GM12878 (cell line): ENCODE measurements at regions not wholly inside any gene's neighbourhood (a gene's known extent, or its start where the extent isn't known, plus 50 kb on each side); places are given as distances from the start of the nearest gene placed in this dataset.

Experiments
- ATAC-seq: fragments of 200-7000 bp; cut with Tn5 transposase; 3 replicates; pipeline ENCODE4 v1.9.1; 2020; ENCODE audit warnings: mild to moderate bottlenecking, moderate library complexity
- BruUV-seq: library from RNA; stranded (reverse); fragments of 400-500 nt; replicated peaks from 2 replicates; lab custom pipeline; 2021; lab: Mats Ljungman, UMichigan
- CTCF ChIA-PET: fragments of 300-600 bp; sonication (Branson Sonifier 250); formaldehyde crosslinking; extraction: SDS; loops from one replicate; lab custom pipeline; 2021; ENCODE audit warnings: inconsistent platforms; lab: Yijun Ruan, JAX
- POLR2A ChIA-PET: fragments of 350-600 bp; formaldehyde crosslinking; extraction: SDS; loops from one replicate; lab custom pipeline; 2021; ENCODE audit warnings: inconsistent platforms; lab: Charles Lee
- RAD21 ChIA-PET: fragments of 300-600 bp; sonication (Branson Sonifier 250); formaldehyde crosslinking; loops from one replicate; lab custom pipeline; 2023; ENCODE audit warnings: antibody characterized with exemption; ENCODE audit not compliant: unreplicated experiment; lab: Charles Lee
- SMC1A ChIA-PET: fragments of 300-600 bp; sonication (Branson Sonifier 250); formaldehyde crosslinking; loops from one replicate; lab custom pipeline; 2023; ENCODE audit not compliant: unreplicated experiment, uncharacterized antibody; lab: Charles Lee
- DNase-seq: peaks from one replicate; pipeline ENCODE4 v3.0.0-alpha.2; 2011; ENCODE audit warnings: low read depth, low spot score
- FAIRE-seq: peaks from 3 replicates; lab custom pipeline; 2011; peaks lifted over from hg19 to GRCh38; lab: Jason Lieb, UNC
- H2AFZ ChIP-seq: 2 replicates; pipeline ENCODE4 v1.6.0; 2011; ENCODE audit warnings: low read depth, low read length, control low read depth; ENCODE audit not compliant: control insufficient read depth
- H3K27ac ChIP-seq: 2 replicates; pipeline ENCODE4 v1.5.1; 2011; ENCODE audit warnings: control low read depth; ENCODE audit not compliant: control insufficient read depth, insufficient read depth
- H3K27me3 ChIP-seq, 2 experiments: replicated peaks in 1 of 2; 2 replicates each; pipeline versions ENCODE4 v1.6.0 to v1.6.1; 2011; ENCODE audit warnings: low read length in 1 of 2; ENCODE audit not compliant: control insufficient read depth in 2 of 2, insufficient read depth in 2 of 2
- H3K36me3 ChIP-seq, 2 experiments: 2 replicates each; pipeline ENCODE4 v1.5.1; 2011; ENCODE audit warnings: low read length in 1 of 2; ENCODE audit not compliant: control insufficient read depth in 2 of 2, insufficient read depth in 2 of 2
- H3K4me1 ChIP-seq: 2 replicates; pipeline ENCODE4 v1.6.1; 2011; ENCODE audit warnings: mild to moderate bottlenecking, low read length, moderate library complexity, mixed read lengths; ENCODE audit not compliant: control insufficient read depth, insufficient read depth
- H3K4me2 ChIP-seq: 2 replicates; pipeline ENCODE4 v1.6.0; 2011; ENCODE audit warnings: control low read depth; ENCODE audit not compliant: control insufficient read depth, insufficient read depth
- H3K4me3 ChIP-seq: fragments of 200-600 bp; sonication (generic); 2 replicates; pipeline ENCODE4 v1.5.1; 2016
- H3K79me2 ChIP-seq: 2 replicates; pipeline ENCODE4 v1.6.0; 2011; ENCODE audit warnings: low read length; ENCODE audit not compliant: control insufficient read depth, insufficient read depth
- H3K9ac ChIP-seq: 2 replicates; pipeline ENCODE4 v1.8.0; 2011; ENCODE audit warnings: low read length, control low read depth, mixed read lengths; ENCODE audit not compliant: control insufficient read depth, insufficient read depth
- H3K9me3 ChIP-seq: replicated peaks from 3 replicates; pipeline ENCODE4 v1.5.1; 2011; ENCODE audit warnings: mild to moderate bottlenecking, low read length; ENCODE audit not compliant: control insufficient read depth, insufficient read depth
- H4K20me1 ChIP-seq: 2 replicates; pipeline ENCODE4 v1.6.0; 2011; ENCODE audit not compliant: control insufficient read depth, insufficient read depth
- BACH1 ChIP-seq: fragments of 450-650 bp; IDR thresholded peaks from 2 replicates; pipeline ENCODE4 v1.6.1; 2017; ENCODE audit warnings: mild to moderate bottlenecking, borderline replicate concordance
- BHLHE40 ChIP-seq, 2 experiments: fragments of 450-650 bp in 1 of 2; IDR thresholded peaks; 2 replicates each; pipeline ENCODE4 v1.6.1; 2011 to 2017; ENCODE audit warnings: low read depth in 2 of 2, borderline replicate concordance in 1 of 2, improper control_type of control experiment in 1 of 2, low read length in 1 of 2, mild to moderate bottlenecking in 1 of 2
- FOXK2 ChIP-seq: fragments of 450-650 bp; IDR thresholded peaks from 2 replicates; pipeline ENCODE4 v1.6.1; 2017; ENCODE audit warnings: mild to moderate bottlenecking, moderate library complexity
- GATAD2B ChIP-seq: fragments of 450-650 bp; conservative IDR thresholded peaks from 2 replicates; pipeline ENCODE4 v1.6.1; 2017; ENCODE audit warnings: low read depth, mild to moderate bottlenecking, moderate library complexity
- JUNB ChIP-seq: IDR thresholded peaks from 2 replicates; pipeline ENCODE4 v1.6.1; 2016; ENCODE audit warnings: antibody characterized with exemption, mild to moderate bottlenecking
- MTA2 ChIP-seq: fragments of 450-650 bp; IDR thresholded peaks from 2 replicates; pipeline ENCODE4 v1.6.1; 2016; ENCODE audit warnings: low read depth, mild to moderate bottlenecking, moderate library complexity
- POLR2A ChIP-seq: IDR thresholded peaks from 2 replicates; pipeline ENCODE4 v1.6.1; 2011; ENCODE audit warnings: low read depth, mild to moderate bottlenecking, low read length
- RBBP5 ChIP-seq: fragments of 200-600 bp; sonication (generic); conservative IDR thresholded peaks from 2 replicates; pipeline ENCODE4 v1.6.1; 2016
- RFX5 ChIP-seq: IDR thresholded peaks from 2 replicates; pipeline ENCODE4 v1.6.1; 2011; ENCODE audit warnings: low read depth, low read length, improper control_type of control experiment
- SMC3 ChIP-seq: IDR thresholded peaks from 2 replicates; pipeline ENCODE4 v1.6.1; 2011; ENCODE audit warnings: low read length, improper control_type of control experiment, borderline replicate concordance
- SUPT20H ChIP-seq: IDR thresholded peaks from 2 replicates; pipeline ENCODE4 v1.6.1; 2011; ENCODE audit warnings: low read depth, mild to moderate bottlenecking, low read length, moderate library complexity, borderline replicate concordance; ENCODE audit not compliant: control insufficient read depth
- YY1 ChIP-seq: IDR thresholded peaks from 2 replicates; pipeline ENCODE4 v1.6.1; 2011; ENCODE audit warnings: low read depth, mild to moderate bottlenecking, low read length
- ZBED1 ChIP-seq: IDR thresholded peaks from 2 replicates; pipeline ENCODE4 v1.6.1; 2016; ENCODE audit warnings: borderline replicate concordance
- WGBS: methylation state at CpG from one replicate; pipeline ENCODE4 v1.1.6; 2016; ENCODE audit warnings: low lambda C conversion rate; ENCODE audit not compliant: insufficient replicate concordance, insufficient coverage; ENCODE audit errors: missing lambda C conversion rate; 5-methylcytosine and 5-hydroxymethylcytosine counted together
- in situ Hi-C: fragments of 300-500 bp; cut with MboI; formaldehyde crosslinking; loops from 9 replicates; pipeline ENCODE4 v1.14.3; 2018; ENCODE audit warnings: mixed read lengths
- intact Hi-C: fragments of 100-400 bp; cut with micrococcal nuclease; formaldehyde crosslinking; loops from one replicate; pipeline ENCODE4 v1.14.2; 2022; ENCODE audit not compliant: unreplicated experiment
- TF ChIP-seq, protein P1 (sequence below): fragments of 450-650 bp; IDR thresholded peaks from 2 replicates; pipeline ENCODE4 v1.6.1; 2018; ENCODE audit warnings: borderline replicate concordance, mild to moderate bottlenecking; ENCODE audit not compliant: partially characterized antibody
- TF ChIP-seq, protein P2 (sequence below): fragments of 450-650 bp; IDR thresholded peaks from 2 replicates; pipeline ENCODE4 v1.6.1; 2018; ENCODE audit warnings: mild to moderate bottlenecking, low read depth, moderate library complexity; ENCODE audit not compliant: partially characterized antibody
- TF ChIP-seq, protein P3 (sequence below): fragments of 450-650 bp; IDR thresholded peaks from 2 replicates; pipeline ENCODE4 v1.6.1; 2017; ENCODE audit warnings: mild to moderate bottlenecking, moderate library complexity

DNA sequence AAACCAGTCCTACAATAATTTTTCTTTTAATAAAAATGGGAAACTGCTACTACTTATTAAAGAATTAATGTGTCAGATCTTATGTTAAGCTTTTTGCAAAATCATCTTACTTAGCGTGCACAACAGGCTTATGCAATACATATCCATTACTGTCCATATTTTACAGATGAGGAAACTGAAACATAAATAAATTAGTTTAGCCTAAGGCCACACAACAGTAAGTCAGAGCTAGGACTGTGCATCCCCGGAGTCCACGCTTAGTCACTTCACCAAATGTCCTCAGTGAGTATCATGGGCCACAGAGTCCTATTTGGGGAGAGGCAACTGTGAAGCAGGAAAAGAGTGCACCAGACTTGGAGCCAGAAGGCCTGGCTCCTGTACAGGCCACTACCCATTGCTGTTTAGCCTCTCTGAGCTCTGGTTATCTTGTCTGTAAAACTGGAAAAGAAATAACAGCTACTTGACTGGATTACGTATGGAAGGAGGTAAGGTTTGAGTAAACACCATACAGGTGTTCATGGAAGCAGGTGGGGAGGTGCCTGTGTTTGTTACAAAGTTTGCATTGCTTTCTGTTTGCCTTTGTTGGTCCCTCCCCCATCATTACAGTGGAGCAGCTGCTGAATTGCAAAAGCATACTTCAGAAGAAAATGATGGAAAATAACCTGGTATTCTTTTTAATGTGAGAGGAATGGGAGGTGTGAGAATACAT is 192.8 kb downstream of the FCRL5 start:
- POLR2A ChIA-PET: no interaction called here
- Histone ChIP-seq H3K79me2 (no peaks in the 10 kb centered on the region), H3K9ac (no peak overlapping the region), H3K4me2 (no peak overlapping the region)
- intact Hi-C loops: loop anchor here (5.0 kb wide), 1 partner anchor 52 kb away; no protein-coding TSS in a partner anchor
- TF ChIP-seq RFX5 (no peak), BHLHE40 (IDR thresholded peaks at IDR 0.05; ENCODE audit: borderline replicate concordance in 1 of 2, low read depth in 2 of 2, low read length in 1 of 2) (no peak), YY1 (no peak), GATAD2B (no peak), SMC3 (no peak), SUPT20H (no peak), JUNB (no peak), MTA2 (no peak), FOXK2 (no peak), POLR2A (no peak), RBBP5 (no peak), ZBED1 (no peak), BACH1 (no peak)
- TF ChIP-seq, protein P1, sequence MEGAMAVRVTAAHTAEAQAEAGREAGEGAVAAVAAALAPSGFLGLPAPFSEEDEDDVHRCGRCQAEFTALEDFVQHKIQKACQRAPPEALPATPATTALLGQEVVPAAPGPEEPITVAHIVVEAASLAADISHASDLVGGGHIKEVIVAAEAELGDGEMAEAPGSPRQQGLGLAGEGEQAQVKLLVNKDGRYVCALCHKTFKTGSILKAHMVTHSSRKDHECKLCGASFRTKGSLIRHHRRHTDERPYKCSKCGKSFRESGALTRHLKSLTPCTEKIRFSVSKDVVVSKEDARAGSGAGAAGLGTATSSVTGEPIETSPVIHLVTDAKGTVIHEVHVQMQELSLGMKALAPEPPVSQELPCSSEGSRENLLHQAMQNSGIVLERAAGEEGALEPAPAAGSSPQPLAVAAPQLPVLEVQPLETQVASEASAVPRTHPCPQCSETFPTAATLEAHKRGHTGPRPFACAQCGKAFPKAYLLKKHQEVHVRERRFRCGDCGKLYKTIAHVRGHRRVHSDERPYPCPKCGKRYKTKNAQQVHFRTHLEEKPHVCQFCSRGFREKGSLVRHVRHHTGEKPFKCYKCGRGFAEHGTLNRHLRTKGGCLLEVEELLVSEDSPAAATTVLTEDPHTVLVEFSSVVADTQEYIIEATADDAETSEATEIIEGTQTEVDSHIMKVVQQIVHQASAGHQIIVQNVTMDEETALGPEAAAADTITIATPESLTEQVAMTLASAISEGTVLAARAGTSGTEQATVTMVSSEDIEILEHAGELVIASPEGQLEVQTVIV: no peak
- TF ChIP-seq, protein P2, sequence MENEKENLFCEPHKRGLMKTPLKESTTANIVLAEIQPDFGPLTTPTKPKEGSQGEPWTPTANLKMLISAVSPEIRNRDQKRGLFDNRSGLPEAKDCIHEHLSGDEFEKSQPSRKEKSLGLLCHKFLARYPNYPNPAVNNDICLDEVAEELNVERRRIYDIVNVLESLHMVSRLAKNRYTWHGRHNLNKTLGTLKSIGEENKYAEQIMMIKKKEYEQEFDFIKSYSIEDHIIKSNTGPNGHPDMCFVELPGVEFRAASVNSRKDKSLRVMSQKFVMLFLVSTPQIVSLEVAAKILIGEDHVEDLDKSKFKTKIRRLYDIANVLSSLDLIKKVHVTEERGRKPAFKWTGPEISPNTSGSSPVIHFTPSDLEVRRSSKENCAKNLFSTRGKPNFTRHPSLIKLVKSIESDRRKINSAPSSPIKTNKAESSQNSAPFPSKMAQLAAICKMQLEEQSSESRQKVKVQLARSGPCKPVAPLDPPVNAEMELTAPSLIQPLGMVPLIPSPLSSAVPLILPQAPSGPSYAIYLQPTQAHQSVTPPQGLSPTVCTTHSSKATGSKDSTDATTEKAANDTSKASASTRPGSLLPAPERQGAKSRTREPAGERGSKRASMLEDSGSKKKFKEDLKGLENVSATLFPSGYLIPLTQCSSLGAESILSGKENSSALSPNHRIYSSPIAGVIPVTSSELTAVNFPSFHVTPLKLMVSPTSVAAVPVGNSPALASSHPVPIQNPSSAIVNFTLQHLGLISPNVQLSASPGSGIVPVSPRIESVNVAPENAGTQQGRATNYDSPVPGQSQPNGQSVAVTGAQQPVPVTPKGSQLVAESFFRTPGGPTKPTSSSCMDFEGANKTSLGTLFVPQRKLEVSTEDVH: no peak
- TF ChIP-seq, protein P3, sequence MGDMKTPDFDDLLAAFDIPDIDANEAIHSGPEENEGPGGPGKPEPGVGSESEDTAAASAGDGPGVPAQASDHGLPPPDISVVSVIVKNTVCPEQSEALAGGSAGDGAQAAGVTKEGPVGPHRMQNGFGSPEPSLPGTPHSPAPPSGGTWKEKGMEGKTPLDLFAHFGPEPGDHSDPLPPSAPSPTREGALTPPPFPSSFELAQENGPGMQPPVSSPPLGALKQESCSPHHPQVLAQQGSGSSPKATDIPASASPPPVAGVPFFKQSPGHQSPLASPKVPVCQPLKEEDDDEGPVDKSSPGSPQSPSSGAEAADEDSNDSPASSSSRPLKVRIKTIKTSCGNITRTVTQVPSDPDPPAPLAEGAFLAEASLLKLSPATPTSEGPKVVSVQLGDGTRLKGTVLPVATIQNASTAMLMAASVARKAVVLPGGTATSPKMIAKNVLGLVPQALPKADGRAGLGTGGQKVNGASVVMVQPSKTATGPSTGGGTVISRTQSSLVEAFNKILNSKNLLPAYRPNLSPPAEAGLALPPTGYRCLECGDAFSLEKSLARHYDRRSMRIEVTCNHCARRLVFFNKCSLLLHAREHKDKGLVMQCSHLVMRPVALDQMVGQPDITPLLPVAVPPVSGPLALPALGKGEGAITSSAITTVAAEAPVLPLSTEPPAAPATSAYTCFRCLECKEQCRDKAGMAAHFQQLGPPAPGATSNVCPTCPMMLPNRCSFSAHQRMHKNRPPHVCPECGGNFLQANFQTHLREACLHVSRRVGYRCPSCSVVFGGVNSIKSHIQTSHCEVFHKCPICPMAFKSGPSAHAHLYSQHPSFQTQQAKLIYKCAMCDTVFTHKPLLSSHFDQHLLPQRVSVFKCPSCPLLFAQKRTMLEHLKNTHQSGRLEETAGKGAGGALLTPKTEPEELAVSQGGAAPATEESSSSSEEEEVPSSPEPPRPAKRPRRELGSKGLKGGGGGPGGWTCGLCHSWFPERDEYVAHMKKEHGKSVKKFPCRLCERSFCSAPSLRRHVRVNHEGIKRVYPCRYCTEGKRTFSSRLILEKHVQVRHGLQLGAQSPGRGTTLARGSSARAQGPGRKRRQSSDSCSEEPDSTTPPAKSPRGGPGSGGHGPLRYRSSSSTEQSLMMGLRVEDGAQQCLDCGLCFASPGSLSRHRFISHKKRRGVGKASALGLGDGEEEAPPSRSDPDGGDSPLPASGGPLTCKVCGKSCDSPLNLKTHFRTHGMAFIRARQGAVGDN: no peak
- TF ChIP-seq, all 136 proteins: peak for 0
- Histone ChIP-seq H4K20me1 (no peaks in the 10 kb centered on the region), H3K27ac (no peak overlapping the region), H2AFZ (no peak overlapping the region), H3K4me3 (no peak overlapping the region), H3K9me3 (no peaks in the 10 kb centered on the region), H3K4me1 (peaks cover 8% of the 10 kb centered on the region), H3K36me3 (no peaks in the 10 kb centered on the region), H3K27me3 (no peaks in the 10 kb centered on the region)
- FAIRE-seq (no peak), ATAC-seq (no peak), DNase-seq (no peak)
- ChIA-PET SMC1A (interaction anchor here (0.8 to 1.8 kb wide), 4 partner anchors 11 to 221 kb away, joined by 3 to 6 read pairs (median 4); no protein-coding TSS in a partner anchor), RAD21 (interaction anchor here (1.0 to 1.6 kb wide), 2 partner anchors 11 kb away, joined by 3 to 6 read pairs; no protein-coding TSS in a partner anchor), CTCF (interaction anchor here (0.8 to 1.7 kb wide), 6 partner anchors 12 to 163 kb away, joined by 3 to 7 read pairs (median 3); no protein-coding TSS in a partner anchor)
- BruUV-seq: no TSS peak
- 72% methylated on average over 4 of the region's 4 CpGs for WGBS
- in situ Hi-C loops: no loop called here
